Upper lobe of right lung (tissue), 1 donor: ENCODE measurements at regions not wholly inside any gene's neighbourhood (a gene's known extent, or its start where the extent isn't known, plus 50 kb on each side); places are given as distances from the start of the nearest gene placed in this dataset.

Source experiments
- ATAC-seq: fragments of 200-7000 bp; cut with Tn5 transposase; one replicate; pipeline ENCODE4 v1.9.1; 2020; ENCODE audit warnings: mild to moderate bottlenecking, moderate library complexity
- DNase-seq: peaks from one replicate; pipeline ENCODE4 v3.0.0-alpha.2; 2020
- H3K27ac ChIP-seq: fragments of 200-600 bp; one replicate; pipeline ENCODE4 v1.8.0; 2022
- H3K27me3 ChIP-seq: fragments of 200-600 bp; one replicate; pipeline ENCODE4 v1.8.0; 2022; ENCODE audit warnings: mild to moderate bottlenecking
- H3K36me3 ChIP-seq: fragments of 200-600 bp; one replicate; pipeline ENCODE4 v1.8.0; 2022
- H3K4me1 ChIP-seq: fragments of 200-600 bp; one replicate; pipeline ENCODE4 v1.8.0; 2022
- H3K4me3 ChIP-seq: fragments of 200-600 bp; one replicate; pipeline ENCODE4 v1.8.0; 2022; ENCODE audit warnings: mild to moderate bottlenecking
- H3K9me3 ChIP-seq: fragments of 200-600 bp; one replicate; pipeline ENCODE4 v1.8.0; 2022
- intact Hi-C: fragments of 100-400 bp; cut with DNase I; formaldehyde crosslinking; loops from one replicate; pipeline ENCODE4 v1.11.0; 2022
- TF ChIP-seq, protein P1 (sequence below): fragments of 200-600 bp; IDR thresholded peaks from one replicate; pipeline ENCODE4 v1.8.0; 2022; ENCODE audit warnings: antibody characterized with exemption
- donor health status: DM: no; HTN: yes; CAD: no; lungs with severe emphysema.

DNA sequence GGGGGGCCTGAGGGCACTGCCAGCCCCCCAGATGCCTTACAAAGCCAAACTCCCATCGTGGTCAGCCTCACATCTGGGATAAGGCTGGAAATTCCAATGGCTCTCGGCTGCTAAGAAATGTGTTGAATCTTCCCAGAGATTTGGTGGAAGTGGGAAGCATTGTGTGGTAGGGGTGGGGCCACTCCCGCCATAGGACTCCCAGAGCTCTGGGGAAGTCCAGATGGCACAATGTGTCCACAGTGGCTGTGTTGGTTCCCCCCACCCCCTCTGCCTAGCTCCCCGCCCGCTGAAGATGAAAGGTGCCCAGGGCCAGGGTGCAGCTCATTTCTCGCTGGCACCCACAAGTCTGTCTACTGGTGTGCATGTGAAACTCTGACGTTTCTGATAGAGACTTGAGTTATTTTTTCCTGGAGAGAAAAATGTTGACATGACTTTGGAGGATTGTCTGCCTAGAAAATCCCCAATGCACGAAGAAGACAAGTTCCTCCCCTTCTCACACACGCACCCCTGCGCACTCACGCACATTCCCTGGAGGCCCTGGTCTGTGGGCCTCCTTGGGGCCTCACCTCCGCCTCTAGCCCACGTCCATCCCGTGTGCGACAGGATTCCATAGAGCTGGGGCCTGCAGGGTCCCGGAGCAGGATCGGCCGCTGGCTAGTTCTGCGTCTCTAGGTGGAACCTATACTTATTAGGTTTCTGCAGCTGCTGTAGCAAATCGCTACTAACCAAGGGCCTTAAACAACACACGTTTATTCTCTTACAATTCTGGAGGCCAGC is 199.1 kb downstream of the ZFP36L2 start:
- intact Hi-C loops, result no loop called here
- H3K36me3 ChIP-seq, result no peaks in the 10 kb centered on the region
- peaks cover 22% of the 10 kb centered on the region for H3K4me1 ChIP-seq
- H3K9me3 ChIP-seq, result no peaks in the 10 kb centered on the region
- TF ChIP-seq, protein P1, sequence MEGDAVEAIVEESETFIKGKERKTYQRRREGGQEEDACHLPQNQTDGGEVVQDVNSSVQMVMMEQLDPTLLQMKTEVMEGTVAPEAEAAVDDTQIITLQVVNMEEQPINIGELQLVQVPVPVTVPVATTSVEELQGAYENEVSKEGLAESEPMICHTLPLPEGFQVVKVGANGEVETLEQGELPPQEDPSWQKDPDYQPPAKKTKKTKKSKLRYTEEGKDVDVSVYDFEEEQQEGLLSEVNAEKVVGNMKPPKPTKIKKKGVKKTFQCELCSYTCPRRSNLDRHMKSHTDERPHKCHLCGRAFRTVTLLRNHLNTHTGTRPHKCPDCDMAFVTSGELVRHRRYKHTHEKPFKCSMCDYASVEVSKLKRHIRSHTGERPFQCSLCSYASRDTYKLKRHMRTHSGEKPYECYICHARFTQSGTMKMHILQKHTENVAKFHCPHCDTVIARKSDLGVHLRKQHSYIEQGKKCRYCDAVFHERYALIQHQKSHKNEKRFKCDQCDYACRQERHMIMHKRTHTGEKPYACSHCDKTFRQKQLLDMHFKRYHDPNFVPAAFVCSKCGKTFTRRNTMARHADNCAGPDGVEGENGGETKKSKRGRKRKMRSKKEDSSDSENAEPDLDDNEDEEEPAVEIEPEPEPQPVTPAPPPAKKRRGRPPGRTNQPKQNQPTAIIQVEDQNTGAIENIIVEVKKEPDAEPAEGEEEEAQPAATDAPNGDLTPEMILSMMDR, result no peak
- DNase-seq (no peak), ATAC-seq (peak; percentile 50)
- H3K27ac ChIP-seq, result no peak overlapping the region
- no peak overlapping the region for H3K4me3 ChIP-seq
- no peaks in the 10 kb centered on the region for H3K27me3 ChIP-seq

DNA sequence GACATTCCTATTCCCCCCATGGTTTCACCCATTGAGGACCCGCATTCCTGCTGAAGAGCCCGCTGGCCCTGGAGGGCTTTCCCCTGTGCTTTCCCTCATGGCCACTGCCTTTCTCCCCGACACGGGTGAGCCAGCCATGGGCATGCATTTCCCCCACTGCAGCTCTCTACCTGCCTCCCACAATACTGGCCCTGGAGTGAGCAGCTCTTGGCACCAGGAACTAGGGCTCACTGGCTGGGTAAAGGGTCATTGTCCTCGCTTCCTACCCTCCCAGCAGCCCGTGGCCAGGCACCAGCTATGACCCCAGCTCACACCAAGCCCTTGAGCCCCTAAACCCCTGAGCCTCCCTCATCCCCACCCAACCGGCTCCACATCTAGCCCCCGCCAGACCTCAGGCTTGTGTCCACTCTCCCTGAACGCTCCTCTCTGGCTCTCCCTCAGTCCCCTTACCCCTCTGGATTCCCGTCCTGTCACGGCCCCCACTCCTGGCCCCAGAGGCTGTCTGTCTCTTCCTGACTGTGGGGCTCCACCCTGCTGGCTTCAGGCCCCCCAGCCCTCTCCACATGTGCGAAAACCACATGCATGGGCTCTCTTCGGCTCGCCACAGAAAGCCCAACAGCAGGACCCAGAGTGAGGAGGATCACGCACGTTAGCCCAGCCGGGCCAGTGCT is 199.8 kb downstream of the ZFP36L2 start:
- DNase-seq (no peak), ATAC-seq (no peak)
- peaks cover 15% of the 10 kb centered on the region for H3K4me1 ChIP-seq
- TF ChIP-seq, protein P1, result no peak
- no peak overlapping the region for H3K27ac ChIP-seq
- H3K36me3 ChIP-seq, result no peaks in the 10 kb centered on the region
- H3K27me3 ChIP-seq, result no peaks in the 10 kb centered on the region
- intact Hi-C loops, result no loop called here
- no peak overlapping the region for H3K4me3 ChIP-seq
- H3K9me3 ChIP-seq, result no peaks in the 10 kb centered on the region

DNA sequence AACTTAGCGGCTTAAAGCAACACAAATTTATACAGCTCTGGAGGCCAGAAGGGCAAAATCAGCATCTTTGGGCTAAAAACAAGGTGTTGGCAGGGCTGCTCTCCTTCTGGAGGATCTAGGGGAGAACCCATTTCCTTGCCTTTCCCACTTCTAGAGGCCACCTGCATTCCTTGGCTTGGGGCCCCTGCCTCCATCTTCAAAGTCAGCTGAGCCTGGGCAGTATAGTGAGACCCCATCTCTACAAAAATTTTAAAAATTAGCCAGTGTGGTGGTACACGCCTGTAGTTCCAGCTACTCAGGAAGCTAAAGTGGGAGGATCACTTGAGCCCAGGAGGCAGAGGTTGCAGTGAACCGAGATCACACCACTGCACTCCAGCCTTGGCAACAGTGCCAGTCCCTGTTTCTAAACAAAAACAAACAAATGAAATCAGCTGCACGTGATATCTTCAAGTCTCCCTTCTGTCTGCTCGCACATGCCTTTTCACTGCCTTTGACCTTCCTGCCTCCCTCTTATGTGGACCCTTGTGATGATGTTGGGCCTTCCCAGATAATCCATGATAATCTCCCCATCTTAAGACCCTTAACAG is 200.6 kb downstream of the ZFP36L2 start:
- H3K27me3 ChIP-seq, result no peaks in the 10 kb centered on the region
- DNase-seq, result no peak
- no peaks in the 10 kb centered on the region for H3K9me3 ChIP-seq
- no peak for ATAC-seq
- H3K36me3 ChIP-seq, result no peaks in the 10 kb centered on the region
- H3K27ac ChIP-seq, result no peak overlapping the region
- H3K4me1 ChIP-seq, result peaks cover 11% of the 10 kb centered on the region
- no peak overlapping the region for H3K4me3 ChIP-seq
- TF ChIP-seq, protein P1, result no peak
- intact Hi-C loops, result no loop called here

DNA sequence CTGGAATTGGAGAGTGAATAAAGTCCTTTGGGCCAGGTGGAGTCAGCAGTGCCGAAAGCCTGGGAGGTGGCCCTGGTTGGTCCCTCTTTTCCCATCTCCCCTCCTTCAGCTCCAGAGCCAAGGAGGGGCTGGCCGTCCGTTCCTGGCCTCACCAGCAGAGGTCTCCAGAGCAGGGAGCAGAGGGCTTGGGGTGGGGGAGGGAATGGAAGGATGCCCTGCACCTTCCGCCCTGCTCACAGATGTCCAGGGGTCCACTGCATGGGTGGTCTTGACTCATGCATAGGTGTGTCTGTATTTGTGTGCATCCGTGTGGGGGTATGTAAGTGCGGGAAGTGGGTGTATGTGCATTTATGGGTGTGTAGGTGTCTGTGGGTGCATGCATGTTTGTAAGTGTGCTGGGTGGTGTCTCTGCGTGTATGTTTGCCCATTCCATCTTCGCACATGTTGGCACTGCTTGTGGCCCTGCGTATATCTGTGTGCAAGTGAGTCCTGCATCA is 201.8 kb downstream of the ZFP36L2 start:
- intact Hi-C loops, result no loop called here
- ATAC-seq (peak; percentile 68), DNase-seq (peak; percentile 77)
- Histone ChIP-seq H3K4me3 (no peak overlapping the region), H3K27ac (no peak overlapping the region), H3K27me3 (no peaks in the 10 kb centered on the region), H3K4me1 (peaks cover 11% of the 10 kb centered on the region), H3K9me3 (no peaks in the 10 kb centered on the region), H3K36me3 (no peaks in the 10 kb centered on the region)
- TF ChIP-seq, protein P1, result peak; percentile 65

DNA sequence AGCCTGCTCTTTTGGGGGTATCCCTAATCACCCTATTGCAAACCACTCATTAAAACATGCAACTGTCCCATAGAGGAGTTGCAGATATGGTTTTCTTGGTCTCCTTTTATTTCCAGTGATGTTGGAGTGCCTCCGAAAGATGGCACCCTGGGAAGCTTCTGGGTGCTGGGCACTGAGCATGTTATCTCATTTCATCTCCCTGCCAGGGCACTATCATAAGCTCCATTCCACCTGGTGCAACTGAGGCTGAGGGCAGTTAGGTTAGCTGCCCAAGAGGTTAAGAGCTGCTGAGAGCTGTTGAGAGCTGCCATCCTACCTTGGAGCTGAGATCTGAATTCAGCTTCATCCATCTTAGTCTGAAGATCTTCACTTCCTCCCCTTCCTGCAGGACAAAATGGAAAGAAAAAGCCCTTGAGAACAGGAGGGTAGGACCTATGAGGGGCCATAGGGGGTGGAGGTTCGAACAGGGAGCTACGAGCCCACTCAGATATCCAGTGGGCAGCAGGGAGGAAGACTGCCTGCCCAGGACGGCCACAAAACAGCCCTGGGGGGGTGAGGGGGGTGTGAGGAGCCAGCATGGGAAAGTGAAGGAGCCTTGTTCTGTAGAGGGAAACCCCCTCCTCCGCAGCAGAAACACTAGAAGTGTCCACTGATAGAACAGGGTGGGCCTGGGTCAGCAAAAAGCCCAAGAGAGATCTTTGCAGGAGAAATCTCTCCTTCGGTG is 202.5 kb downstream of the ZFP36L2 start:
- intact Hi-C loops, result no loop called here
- peaks cover 12% of the 10 kb centered on the region for H3K4me1 ChIP-seq
- no peak for DNase-seq

More for the DNA sequence above, 202.5 kb downstream of the ZFP36L2 start:
- no peak for ATAC-seq
- no peak overlapping the region for H3K27ac ChIP-seq
- no peak overlapping the region for H3K4me3 ChIP-seq
- no peaks in the 10 kb centered on the region for H3K9me3 ChIP-seq
- TF ChIP-seq, protein P1, result no peak
- H3K27me3 ChIP-seq, result no peaks in the 10 kb centered on the region
- no peaks in the 10 kb centered on the region for H3K36me3 ChIP-seq
